KMS-11 (cell line): ENCODE measurements at regions not wholly inside any gene's neighbourhood (a gene's known extent, or its start where the extent isn't known, plus 50 kb on each side); places are given as distances from the start of the nearest gene placed in this dataset.

ENCODE experiments used
- H2AFZ ChIP-seq: fragments of 200-600 bp; sonication (generic); 2 replicates; pipeline ENCODE4 v1.6.1; 2016; ENCODE audit warnings: antibody characterized with exemption, mixed run types, low read depth
- H3K27ac ChIP-seq: fragments of 200-600 bp; sonication (generic); 2 replicates; pipeline ENCODE4 v1.6.1; 2016; ENCODE audit warnings: mild to moderate bottlenecking, mixed run types
- H3K27me3 ChIP-seq: fragments of 200-600 bp; sonication (generic); 2 replicates; pipeline ENCODE4 v1.6.1; 2017; ENCODE audit warnings: mild to moderate bottlenecking, low read depth, mixed run types, moderate library complexity; ENCODE audit not compliant: insufficient read depth
- H3K36me3 ChIP-seq: fragments of 200-600 bp; sonication (generic); 2 replicates; pipeline ENCODE4 v1.6.1; 2017; ENCODE audit warnings: mild to moderate bottlenecking, mixed run types; ENCODE audit not compliant: insufficient read depth
- H3K4me1 ChIP-seq: fragments of 200-600 bp; sonication (generic); 2 replicates; pipeline ENCODE4 v1.6.1; 2016; ENCODE audit warnings: mild to moderate bottlenecking, low read depth, mixed run types; ENCODE audit not compliant: poor library complexity, severe bottlenecking
- H3K4me2 ChIP-seq: fragments of 200-600 bp; sonication (generic); 2 replicates; pipeline ENCODE4 v1.7.0; 2016; ENCODE audit warnings: mild to moderate bottlenecking, mixed run types
- H3K4me3 ChIP-seq: fragments of 200-600 bp; sonication (generic); IDR thresholded peaks from 2 replicates; pipeline ENCODE4 v1.6.1; 2017; ENCODE audit warnings: low read depth, low read length, mixed read lengths; ENCODE audit not compliant: insufficient read depth
- H3K79me2 ChIP-seq: fragments of 200-600 bp; sonication (generic); 2 replicates; pipeline ENCODE4 v1.6.1; 2016; ENCODE audit warnings: low read depth, mixed run types; ENCODE audit not compliant: insufficient read depth
- H3K9ac ChIP-seq: fragments of 200-600 bp; sonication (generic); 2 replicates; pipeline ENCODE4 v1.6.1; 2016; ENCODE audit warnings: mild to moderate bottlenecking, mixed run types
- H4K20me1 ChIP-seq: fragments of 200-600 bp; sonication (generic); 2 replicates; pipeline ENCODE4 v1.6.1; 2016; ENCODE audit warnings: mild to moderate bottlenecking, mixed run types; ENCODE audit not compliant: insufficient read depth
- CTCF ChIP-seq: fragments of 200-600 bp; sonication (generic); conservative IDR thresholded peaks from 2 replicates; pipeline ENCODE4 v1.6.1; 2017; ENCODE audit warnings: low read depth, mild to moderate bottlenecking, antibody characterized with exemption, low read length, moderate library complexity, mixed read lengths

- no peaks in the 10 kb centered on the region for H4K20me1 ChIP-seq
- no peaks in the 10 kb centered on the region for H3K27me3 ChIP-seq
- no peaks in the 10 kb centered on the region for H3K36me3 ChIP-seq
- TF ChIP-seq CTCF: no peak
- no peak overlapping the region for H3K9ac ChIP-seq
- no peak overlapping the region for H3K4me2 ChIP-seq
- no peaks in the 10 kb centered on the region for H3K79me2 ChIP-seq
- H2AFZ ChIP-seq: no peak overlapping the region
- no peaks in the 10 kb centered on the region for H3K4me1 ChIP-seq
- no peak overlapping the region for H3K4me3 ChIP-seq
- H3K27ac ChIP-seq: no peak overlapping the region
Measured at GRCh38 chr1:101365186-101365585, 128.4 kb downstream of the S1PR1 start.

- no peak overlapping the region for H3K4me2 ChIP-seq
- no peaks in the 10 kb centered on the region for H4K20me1 ChIP-seq
Measured at GRCh38 chr1:101365878-101366277, 129.1 kb downstream of the S1PR1 start.

GRCh38 chr1:101366513-101367215, 129.8 kb downstream of the S1PR1 start:
- no peaks in the 10 kb centered on the region for H3K79me2 ChIP-seq
- H3K4me1 ChIP-seq: peaks cover 9% of the 10 kb centered on the region
- no peaks in the 10 kb centered on the region for H4K20me1 ChIP-seq
- H2AFZ ChIP-seq: no peak overlapping the region
- no peak overlapping the region for H3K4me2 ChIP-seq
- no peak overlapping the region for H3K4me3 ChIP-seq
- H3K36me3 ChIP-seq: no peaks in the 10 kb centered on the region
- TF ChIP-seq CTCF: no peak
- H3K27ac ChIP-seq: no peak overlapping the region
- H3K27me3 ChIP-seq: no peaks in the 10 kb centered on the region
- H3K9ac ChIP-seq: no peak overlapping the region

More at GRCh38 chr1:101365878-101366277, 129.1 kb downstream of the S1PR1 start:
- H3K27me3 ChIP-seq: no peaks in the 10 kb centered on the region
- H3K36me3 ChIP-seq: no peaks in the 10 kb centered on the region
- no peaks in the 10 kb centered on the region for H3K79me2 ChIP-seq
- H3K4me1 ChIP-seq: peaks cover 1% of the 10 kb centered on the region
- no peak overlapping the region for H3K27ac ChIP-seq
- H3K9ac ChIP-seq: no peak overlapping the region
- no peak overlapping the region for H3K4me3 ChIP-seq
- no peak for TF ChIP-seq CTCF
- no peak overlapping the region for H2AFZ ChIP-seq

GRCh38 chr1:101367630-101368029, 130.8 kb downstream of the S1PR1 start:
- H3K79me2 ChIP-seq: no peaks in the 10 kb centered on the region
- H3K36me3 ChIP-seq: no peaks in the 10 kb centered on the region
- peaks cover 9% of the 10 kb centered on the region for H3K4me1 ChIP-seq
- no peak overlapping the region for H3K27ac ChIP-seq
- H3K27me3 ChIP-seq: no peaks in the 10 kb centered on the region
- no peak overlapping the region for H3K9ac ChIP-seq
- H3K4me3 ChIP-seq: no peak overlapping the region
- H2AFZ ChIP-seq: no peak overlapping the region
- TF ChIP-seq CTCF: no peak
- no peak overlapping the region for H3K4me2 ChIP-seq
- no peaks in the 10 kb centered on the region for H4K20me1 ChIP-seq
